A673 (cell line): ENCODE measurements at regions not wholly inside any gene's neighbourhood (a gene's known extent, or its start where the extent isn't known, plus 50 kb on each side); places are given as distances from the start of the nearest gene placed in this dataset.

ENCODE experiments used
- BruUV-seq: library from RNA; stranded (reverse); fragments of 400-500 nt; replicated peaks from 2 replicates; lab custom pipeline; 2021; lab: Mats Ljungman, UMichigan
- CTCF ChIA-PET: fragments of 300-600 bp; sonication (Branson Sonifier 250); formaldehyde crosslinking; loops from one replicate; lab custom pipeline; 2022; ENCODE audit warnings: antibody characterized with exemption; lab: Charles Lee
- POLR2A ChIA-PET: fragments of 300-600 bp; sonication (Branson Sonifier 250); formaldehyde crosslinking; loops from one replicate; lab custom pipeline; 2022; ENCODE audit warnings: antibody characterized with exemption; ENCODE audit not compliant: low non-redundant PET; lab: Charles Lee
- DNase-seq: peaks from one replicate; pipeline ENCODE4 v3.0.0-alpha.2; 2015; ENCODE audit warnings: low spot score
- H3K27ac ChIP-seq: fragments of 200-600 bp; sonication (generic); 2 replicates; pipeline ENCODE4 v1.5.1; 2016; ENCODE audit warnings: mixed run types, low read depth, mild to moderate bottlenecking, mixed read lengths, antibody characterized with exemption, low read length; ENCODE audit not compliant: poor library complexity, severe bottlenecking
- H3K27me3 ChIP-seq: fragments of 200-600 bp; sonication (generic); replicated peaks from 2 replicates; pipeline ENCODE4 v1.6.1; 2017; ENCODE audit warnings: mixed run types, low read depth, mild to moderate bottlenecking, mixed read lengths, antibody characterized with exemption, low read length; ENCODE audit not compliant: insufficient read depth, poor library complexity
- H3K36me3 ChIP-seq: fragments of 200-600 bp; sonication (generic); 2 replicates; pipeline ENCODE4 v1.6.1; 2016; ENCODE audit warnings: mixed run types, mild to moderate bottlenecking, mixed read lengths, antibody characterized with exemption, low read length; ENCODE audit not compliant: insufficient read depth, poor library complexity, severe bottlenecking
- H3K4me1 ChIP-seq: fragments of 200-600 bp; sonication (generic); 2 replicates; pipeline ENCODE4 v1.6.1; 2017; ENCODE audit warnings: mixed run types, mild to moderate bottlenecking, mixed read lengths, antibody characterized with exemption, low read length; ENCODE audit not compliant: insufficient read depth, poor library complexity, severe bottlenecking
- H3K4me3 ChIP-seq: fragments of 200-600 bp; sonication (generic); 2 replicates; pipeline ENCODE4 v1.5.1; 2016; ENCODE audit warnings: low read depth, mixed run types, mild to moderate bottlenecking, mixed read lengths, low read length; ENCODE audit not compliant: poor library complexity, severe bottlenecking
- H3K9me3 ChIP-seq: fragments of 200-600 bp; sonication (generic); 2 replicates; pipeline ENCODE4 v1.6.1; 2016; ENCODE audit warnings: mixed run types, low read depth, mild to moderate bottlenecking, mixed read lengths, antibody characterized with exemption, low read length; ENCODE audit not compliant: poor library complexity, severe bottlenecking
- EZH2 ChIP-seq: fragments of 200-600 bp; sonication (generic); IDR thresholded peaks from 2 replicates; pipeline ENCODE4 v1.6.1; 2017; ENCODE audit warnings: borderline replicate concordance, low read depth, mild to moderate bottlenecking, mixed read lengths, antibody characterized with exemption, low read length; ENCODE audit not compliant: poor library complexity, severe bottlenecking
- intact Hi-C: fragments of 100-400 bp; cut with micrococcal nuclease; formaldehyde crosslinking; loops from one replicate; pipeline ENCODE4 v1.10.0; 2022; ENCODE audit not compliant: unreplicated experiment
- TF ChIP-seq, protein P1 (sequence below): fragments of 300-800, 200-600 bp; sonication (generic); conservative IDR thresholded peaks from 2 replicates; pipeline ENCODE4 v1.5.1; 2017; ENCODE audit warnings: low read depth, mild to moderate bottlenecking, antibody characterized with exemption, low read length, moderate library complexity, mixed read lengths

- POLR2A ChIA-PET, result no interaction called here
- H3K27me3 ChIP-seq, result no peaks in the 10 kb centered on the region
- H3K9me3 ChIP-seq, result no peaks in the 10 kb centered on the region
- no peak for DNase-seq
- CTCF ChIA-PET, result no interaction called here
- no peak for TF ChIP-seq EZH2
- TF ChIP-seq, protein P1, sequence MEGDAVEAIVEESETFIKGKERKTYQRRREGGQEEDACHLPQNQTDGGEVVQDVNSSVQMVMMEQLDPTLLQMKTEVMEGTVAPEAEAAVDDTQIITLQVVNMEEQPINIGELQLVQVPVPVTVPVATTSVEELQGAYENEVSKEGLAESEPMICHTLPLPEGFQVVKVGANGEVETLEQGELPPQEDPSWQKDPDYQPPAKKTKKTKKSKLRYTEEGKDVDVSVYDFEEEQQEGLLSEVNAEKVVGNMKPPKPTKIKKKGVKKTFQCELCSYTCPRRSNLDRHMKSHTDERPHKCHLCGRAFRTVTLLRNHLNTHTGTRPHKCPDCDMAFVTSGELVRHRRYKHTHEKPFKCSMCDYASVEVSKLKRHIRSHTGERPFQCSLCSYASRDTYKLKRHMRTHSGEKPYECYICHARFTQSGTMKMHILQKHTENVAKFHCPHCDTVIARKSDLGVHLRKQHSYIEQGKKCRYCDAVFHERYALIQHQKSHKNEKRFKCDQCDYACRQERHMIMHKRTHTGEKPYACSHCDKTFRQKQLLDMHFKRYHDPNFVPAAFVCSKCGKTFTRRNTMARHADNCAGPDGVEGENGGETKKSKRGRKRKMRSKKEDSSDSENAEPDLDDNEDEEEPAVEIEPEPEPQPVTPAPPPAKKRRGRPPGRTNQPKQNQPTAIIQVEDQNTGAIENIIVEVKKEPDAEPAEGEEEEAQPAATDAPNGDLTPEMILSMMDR, result no peak
- H3K27ac ChIP-seq, result no peak overlapping the region
- no peak overlapping the region for H3K4me3 ChIP-seq
- no TSS peak for BruUV-seq
- no peaks in the 10 kb centered on the region for H3K4me1 ChIP-seq
- intact Hi-C loops, result loop anchor here (10.0 kb wide), 1 partner anchor 445 kb away; no protein-coding TSS in a partner anchor
- H3K36me3 ChIP-seq, result no peaks in the 10 kb centered on the region
Observed at GRCh38 chr2:150619607-150620330, 132.3 kb upstream of the RND3 start.

- TF ChIP-seq, protein P1, result no peak
- TF ChIP-seq EZH2, result no peak
- no peak overlapping the region for H3K27ac ChIP-seq
- no peak overlapping the region for H3K4me3 ChIP-seq
- POLR2A ChIA-PET, result no interaction called here
- no peaks in the 10 kb centered on the region for H3K36me3 ChIP-seq
- BruUV-seq, result no TSS peak
- no peaks in the 10 kb centered on the region for H3K27me3 ChIP-seq
- intact Hi-C loops, result no loop called here
- H3K4me1 ChIP-seq, result no peaks in the 10 kb centered on the region
- no peaks in the 10 kb centered on the region for H3K9me3 ChIP-seq
- CTCF ChIA-PET, result no interaction called here
- DNase-seq, result no peak
Observed at GRCh38 chr2:150618245-150618895, 130.9 kb upstream of the RND3 start.

DNA sequence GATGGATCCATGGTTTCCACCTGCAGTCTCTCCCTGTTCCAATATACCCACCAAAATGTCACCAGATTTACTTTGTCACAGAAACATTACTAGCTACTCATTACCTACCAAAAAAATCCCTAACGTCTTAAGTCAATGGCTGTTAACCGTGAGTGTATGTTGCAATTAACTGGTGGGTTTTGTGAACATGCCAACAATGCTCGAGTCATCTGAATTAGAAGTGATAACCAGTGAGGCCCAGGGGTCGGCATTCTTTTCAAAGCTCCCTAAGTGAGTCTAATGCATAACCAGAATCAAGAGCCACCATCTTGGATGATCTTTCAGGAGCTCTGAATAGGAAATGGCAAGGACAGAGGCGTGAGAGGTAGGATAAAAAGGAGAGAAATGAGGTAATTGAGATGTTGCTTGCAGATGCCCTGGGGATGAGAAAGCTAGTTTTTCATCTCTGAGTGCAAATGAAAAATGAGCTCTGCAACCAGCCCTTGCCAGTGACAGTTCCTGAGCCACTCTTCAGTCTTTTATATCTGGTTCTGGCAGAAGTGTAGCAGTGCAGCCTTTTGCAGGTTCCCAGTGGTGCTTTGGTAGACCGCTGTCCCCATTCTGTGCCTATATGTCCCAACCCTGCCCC is 130.0 kb upstream of the RND3 start:
- POLR2A ChIA-PET, result no interaction called here
- Histone ChIP-seq H3K4me3 (no peak overlapping the region), H3K9me3 (no peaks in the 10 kb centered on the region), H3K4me1 (no peaks in the 10 kb centered on the region), H3K27me3 (no peaks in the 10 kb centered on the region), H3K36me3 (no peaks in the 10 kb centered on the region), H3K27ac (no peak overlapping the region)
- DNase-seq, result no peak
- BruUV-seq, result no TSS peak
- TF ChIP-seq EZH2, result no peak
- TF ChIP-seq, protein P1, result no peak
- CTCF ChIA-PET, result interaction anchor here (0.6 kb wide), 1 partner anchor 20 kb away, joined by 5 read pairs; no protein-coding TSS in a partner anchor
- intact Hi-C loops, result no loop called here
